ENCODE measurements at regions not wholly inside any gene's neighbourhood (a gene's known extent, or its start where the extent isn't known, plus 50 kb on each side); places are given as distances from the start of the nearest gene placed in this dataset.

GRCh38 chr3:176712191-176712590 lies 485.1 kb downstream of the TBL1XR1 start:
- no peak for TF ChIP-seq CTCF (IDR thresholded peaks at IDR 0.05; ENCODE audit: low read depth, low read length)
- in situ Hi-C loops (cut with HindIII; ENCODE audit: low sequenced_read_pairs): no loop called here
- no peak overlapping the region for H3K4me3 ChIP-seq (ENCODE audit: low read depth, low read length)
- DNase-seq (ENCODE audit: low read depth, low spot score): no peak

GRCh38 chr3:176699288-176699687 lies 498.0 kb downstream of the TBL1XR1 start:
- in situ Hi-C loops (cut with HindIII; ENCODE audit: low sequenced_read_pairs): no loop called here
- no peak overlapping the region for H3K4me3 ChIP-seq (ENCODE audit: low read depth, low read length)
- no peak for DNase-seq (ENCODE audit: low read depth, low spot score)
- no peak for TF ChIP-seq CTCF (IDR thresholded peaks at IDR 0.05; ENCODE audit: low read depth, low read length)

GRCh38 chr3:176697284-176697889 lies 499.9 kb downstream of the TBL1XR1 start:
- H3K4me3 ChIP-seq (ENCODE audit: low read depth, low read length): no peak overlapping the region
- DNase-seq (ENCODE audit: low read depth, low spot score): no peak
- no peak for TF ChIP-seq CTCF (IDR thresholded peaks at IDR 0.05; ENCODE audit: low read depth, low read length)
- in situ Hi-C loops (cut with HindIII; ENCODE audit: low sequenced_read_pairs): no loop called here

- DNase-seq (ENCODE audit: low read depth, low spot score): no peak
- TF ChIP-seq CTCF (IDR thresholded peaks at IDR 0.05; ENCODE audit: low read depth, low read length): no peak
- no peak overlapping the region for H3K4me3 ChIP-seq (ENCODE audit: low read depth, low read length)
- in situ Hi-C loops (cut with HindIII; ENCODE audit: low sequenced_read_pairs): no loop called here
These were observed 500.5 kb downstream of the TBL1XR1 start for GRCh38 chr3:176696816-176697215.

- in situ Hi-C loops (cut with HindIII; ENCODE audit: low sequenced_read_pairs): no loop called here
- DNase-seq (ENCODE audit: low read depth, low spot score): no peak
- H3K4me3 ChIP-seq (ENCODE audit: low read depth, low read length): no peak overlapping the region
- no peak for TF ChIP-seq CTCF (IDR thresholded peaks at IDR 0.05; ENCODE audit: low read depth, low read length)
These were observed 504.1 kb downstream of the TBL1XR1 start for GRCh38 chr3:176692966-176693785.

- no peak for DNase-seq (ENCODE audit: low read depth, low spot score)
- in situ Hi-C loops (cut with HindIII; ENCODE audit: low sequenced_read_pairs): no loop called here
- no peak overlapping the region for H3K4me3 ChIP-seq (ENCODE audit: low read depth, low read length)
- no peak for TF ChIP-seq CTCF (IDR thresholded peaks at IDR 0.05; ENCODE audit: low read depth, low read length)
These were observed 504.9 kb downstream of the TBL1XR1 start for GRCh38 chr3:176692199-176692965.
